ENCODE measurements at regions not wholly inside any gene's neighbourhood (a gene's known extent, or its start where the extent isn't known, plus 50 kb on each side); places are given as distances from the start of the nearest gene placed in this dataset.

GRCh38 chr14:84180336-84180735 is 1349.6 kb upstream of the FLRT2 start:
- TF ChIP-seq CTCF (IDR thresholded peaks at IDR 0.05) (no peak), POLR2A (IDR thresholded peaks at IDR 0.05) (no peak)
